Skeletal muscle tissue (tissue), 1 donor: ENCODE measurements at regions not wholly inside any gene's neighbourhood (a gene's known extent, or its start where the extent isn't known, plus 50 kb on each side); places are given as distances from the start of the nearest gene placed in this dataset. TPM values are rescaled to one million over a fixed set of nuclear protein-coding genes. Genes with fewer than 3 reads are reported as not detected.

ENCODE experiments used
- small RNA-seq: library from RNA; depleted of rRNA; stranded (forward); fragments of <200 nt; gene quantifications from one replicate; pipeline ENCODE3, GENCODE V24; 2014

Small RNA genes in the stretch of these regions (small RNA-seq; reads per million reads assigned to genes)
- gene AC022441.3 (not detected), gene RNU6-1296P (not detected), gene RNU6-480P (not detected)
